ENCODE measurements at regions not wholly inside any gene's neighbourhood (a gene's known extent, or its start where the extent isn't known, plus 50 kb on each side); places are given as distances from the start of the nearest gene placed in this dataset.
"Not testable (repeated sequence)": the region's sequence is repeated elsewhere in the genome, so short reads cannot be mapped to it uniquely, and the experiment has no call there.

DNA sequence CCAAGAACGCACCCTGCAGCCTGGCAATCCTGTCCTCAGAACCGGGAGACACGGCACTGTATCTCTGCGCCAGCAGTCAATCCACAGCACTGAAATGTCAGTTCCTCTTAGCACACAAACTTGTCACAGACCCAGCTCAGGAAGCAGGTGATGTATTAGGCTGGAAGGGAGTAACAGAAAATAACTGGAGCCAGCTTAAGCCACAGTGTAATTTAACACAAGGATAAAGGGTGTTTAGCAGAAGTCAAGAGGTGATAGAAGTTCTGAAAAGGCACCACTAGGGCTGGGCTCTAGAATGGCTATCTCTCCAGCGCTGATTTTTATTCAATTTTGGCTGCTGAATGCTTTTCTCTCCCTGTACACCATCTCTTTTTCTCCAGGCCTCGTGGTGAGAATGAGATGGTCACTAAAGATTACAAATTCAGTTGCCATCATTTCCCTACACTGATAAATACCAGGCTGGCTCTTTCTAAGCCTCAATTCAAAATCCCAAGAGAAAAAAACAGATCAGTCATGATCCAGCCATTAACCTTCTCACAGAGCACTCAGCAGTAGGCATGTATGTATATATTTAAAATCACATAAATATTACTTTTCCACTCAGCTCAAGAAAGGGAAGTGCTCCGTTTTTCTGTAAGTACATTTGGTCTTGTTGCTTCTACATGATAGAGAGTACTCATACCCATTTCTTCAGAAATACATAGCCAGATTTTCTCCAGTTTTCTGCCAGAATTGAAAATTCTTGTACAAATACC lies 102.7 kb upstream of the PRSS1 start:
- no peak for DNase-seq (ENCODE audit: low spot score)
- Histone ChIP-seq H3K4me1 (ENCODE audit: insufficient read depth, low read length, poor library complexity, severe bottlenecking) (no peaks in the 10 kb centered on the region), H3K9me3 (ENCODE audit: low read depth, low read length, poor library complexity, severe bottlenecking) (no peaks in the 10 kb centered on the region), H3K36me3 (ENCODE audit: insufficient read depth, low read length, poor library complexity, severe bottlenecking) (no peaks in the 10 kb centered on the region), H3K27me3 (replicated peaks; ENCODE audit: insufficient read depth, low read depth, low read length, poor library complexity) (peaks cover 43% of the 10 kb centered on the region), H3K4me3 (ENCODE audit: low read depth, low read length, poor library complexity, severe bottlenecking) (no peak overlapping the region), H3K27ac (ENCODE audit: low read depth, low read length, poor library complexity, severe bottlenecking) (no peak overlapping the region)
- no TSS peak for BruUV-seq (replicated peaks)
- TF ChIP-seq, protein P1, sequence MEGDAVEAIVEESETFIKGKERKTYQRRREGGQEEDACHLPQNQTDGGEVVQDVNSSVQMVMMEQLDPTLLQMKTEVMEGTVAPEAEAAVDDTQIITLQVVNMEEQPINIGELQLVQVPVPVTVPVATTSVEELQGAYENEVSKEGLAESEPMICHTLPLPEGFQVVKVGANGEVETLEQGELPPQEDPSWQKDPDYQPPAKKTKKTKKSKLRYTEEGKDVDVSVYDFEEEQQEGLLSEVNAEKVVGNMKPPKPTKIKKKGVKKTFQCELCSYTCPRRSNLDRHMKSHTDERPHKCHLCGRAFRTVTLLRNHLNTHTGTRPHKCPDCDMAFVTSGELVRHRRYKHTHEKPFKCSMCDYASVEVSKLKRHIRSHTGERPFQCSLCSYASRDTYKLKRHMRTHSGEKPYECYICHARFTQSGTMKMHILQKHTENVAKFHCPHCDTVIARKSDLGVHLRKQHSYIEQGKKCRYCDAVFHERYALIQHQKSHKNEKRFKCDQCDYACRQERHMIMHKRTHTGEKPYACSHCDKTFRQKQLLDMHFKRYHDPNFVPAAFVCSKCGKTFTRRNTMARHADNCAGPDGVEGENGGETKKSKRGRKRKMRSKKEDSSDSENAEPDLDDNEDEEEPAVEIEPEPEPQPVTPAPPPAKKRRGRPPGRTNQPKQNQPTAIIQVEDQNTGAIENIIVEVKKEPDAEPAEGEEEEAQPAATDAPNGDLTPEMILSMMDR (conservative IDR thresholded peaks at IDR 0.05; ENCODE audit: low read depth, low read length) = no peak
- TF ChIP-seq EZH2 (IDR thresholded peaks at IDR 0.05; ENCODE audit: borderline replicate concordance, low read depth, low read length, poor library complexity, severe bottlenecking) = no peak
- intact Hi-C loops (cut with micrococcal nuclease; ENCODE audit: unreplicated experiment) = no loop called here
- ChIA-PET POLR2A (ENCODE audit: low non-redundant PET) (no interaction called here), CTCF (no interaction called here)

DNA sequence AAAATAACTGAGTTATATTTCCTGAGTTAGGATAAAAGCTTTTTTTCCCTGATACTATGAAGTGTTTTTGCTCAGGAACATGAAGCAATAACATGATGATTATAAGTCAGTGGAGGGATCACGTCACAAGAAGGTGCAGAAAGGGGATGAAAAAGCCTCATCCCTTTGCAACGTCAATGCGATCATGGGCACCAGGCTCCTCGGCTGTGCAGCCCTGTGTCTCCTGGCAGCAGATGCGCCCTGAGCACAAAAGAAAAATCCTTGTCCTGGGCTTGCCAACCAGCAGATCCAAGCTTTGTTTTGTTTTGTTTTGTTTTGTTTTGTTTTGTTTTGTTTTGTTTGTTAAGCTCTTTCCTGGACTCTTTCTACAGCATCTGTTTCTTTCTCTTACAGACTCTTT lies 103.5 kb upstream of the PRSS1 start:
- no TSS peak for BruUV-seq (replicated peaks)
- DNase-seq (ENCODE audit: low spot score) = no peak
- TF ChIP-seq EZH2 (IDR thresholded peaks at IDR 0.05; ENCODE audit: borderline replicate concordance, low read depth, low read length, poor library complexity, severe bottlenecking) = no peak
- TF ChIP-seq, protein P1 (conservative IDR thresholded peaks at IDR 0.05; ENCODE audit: low read depth, low read length) = no peak
- H3K9me3 ChIP-seq (ENCODE audit: low read depth, low read length, poor library complexity, severe bottlenecking) = no peaks in the 10 kb centered on the region
- H3K36me3 ChIP-seq (ENCODE audit: insufficient read depth, low read length, poor library complexity, severe bottlenecking) = no peaks in the 10 kb centered on the region
- ChIA-PET POLR2A (ENCODE audit: low non-redundant PET) (no interaction called here), CTCF (no interaction called here)
- intact Hi-C loops (cut with micrococcal nuclease; ENCODE audit: unreplicated experiment) = no loop called here
- no peaks in the 10 kb centered on the region for H3K4me1 ChIP-seq (ENCODE audit: insufficient read depth, low read length, poor library complexity, severe bottlenecking)
- peaks cover 51% of the 10 kb centered on the region for H3K27me3 ChIP-seq (replicated peaks; ENCODE audit: insufficient read depth, low read depth, low read length, poor library complexity)
- H3K27ac ChIP-seq (ENCODE audit: low read depth, low read length, poor library complexity, severe bottlenecking) = no peak overlapping the region
- no peak overlapping the region for H3K4me3 ChIP-seq (ENCODE audit: low read depth, low read length, poor library complexity, severe bottlenecking)

DNA sequence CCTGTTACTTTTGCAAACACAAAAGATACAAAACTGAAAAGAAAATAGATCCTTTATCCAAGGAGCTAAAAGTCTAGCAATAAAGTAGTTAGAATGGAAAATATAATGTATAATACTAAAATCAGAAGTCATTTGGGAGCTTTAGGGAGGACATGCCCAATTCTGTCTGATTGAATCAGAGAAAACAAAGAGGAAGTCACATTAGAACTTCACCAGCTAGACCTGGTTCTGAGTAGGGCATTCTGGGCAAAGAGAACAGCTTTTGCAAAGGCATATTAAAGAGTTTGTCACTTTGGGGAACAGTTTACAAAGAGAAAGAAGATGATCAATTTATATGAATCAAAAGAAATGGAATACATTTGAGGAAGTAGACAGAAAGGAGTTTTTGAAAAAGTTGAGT lies 107.0 kb upstream of the PRSS1 start:
- Histone ChIP-seq H3K27me3 (replicated peaks; ENCODE audit: insufficient read depth, low read depth, low read length, poor library complexity) (peaks cover 58% of the 10 kb centered on the region), H3K4me3 (ENCODE audit: low read depth, low read length, poor library complexity, severe bottlenecking) (no peak overlapping the region), H3K9me3 (ENCODE audit: low read depth, low read length, poor library complexity, severe bottlenecking) (no peaks in the 10 kb centered on the region), H3K36me3 (ENCODE audit: insufficient read depth, low read length, poor library complexity, severe bottlenecking) (no peaks in the 10 kb centered on the region), H3K27ac (ENCODE audit: low read depth, low read length, poor library complexity, severe bottlenecking) (no peak overlapping the region), H3K4me1 (ENCODE audit: insufficient read depth, low read length, poor library complexity, severe bottlenecking) (no peaks in the 10 kb centered on the region)
- TF ChIP-seq EZH2 (IDR thresholded peaks at IDR 0.05; ENCODE audit: borderline replicate concordance, low read depth, low read length, poor library complexity, severe bottlenecking) = no peak
- TF ChIP-seq, protein P1 (conservative IDR thresholded peaks at IDR 0.05; ENCODE audit: low read depth, low read length) = no peak
- DNase-seq (ENCODE audit: low spot score) = no peak
- intact Hi-C loops (cut with micrococcal nuclease; ENCODE audit: unreplicated experiment) = no loop called here
- no TSS peak for BruUV-seq (replicated peaks)
- ChIA-PET CTCF (no interaction called here), POLR2A (ENCODE audit: low non-redundant PET) (no interaction called here)

DNA sequence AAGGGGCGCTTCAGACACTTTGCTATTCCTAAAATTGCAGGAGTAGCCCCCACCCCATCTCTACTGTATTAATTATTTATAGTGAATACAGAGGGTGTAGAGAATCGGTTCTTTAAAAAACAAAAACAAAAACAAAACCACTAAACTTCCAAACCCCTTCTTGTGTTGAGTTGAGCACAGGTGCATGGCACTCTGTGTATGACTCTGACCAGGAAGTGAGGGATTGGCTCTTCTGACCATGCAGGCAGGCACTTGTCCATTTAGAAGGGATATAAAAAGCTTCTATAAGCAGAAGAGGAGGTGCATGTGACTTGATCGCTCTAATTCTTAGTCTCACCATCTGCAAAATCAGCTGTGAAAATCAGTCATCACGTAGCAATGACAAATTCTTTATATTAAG lies 108.0 kb upstream of the PRSS1 start:
- DNase-seq (ENCODE audit: low spot score); intact Hi-C loops (cut with micrococcal nuclease; ENCODE audit: unreplicated experiment); CTCF ChIA-PET; H3K9me3 ChIP-seq (ENCODE audit: low read depth, low read length, poor library complexity, severe bottlenecking); BruUV-seq (replicated peaks); POLR2A ChIA-PET (ENCODE audit: low non-redundant PET); H3K4me1 ChIP-seq (ENCODE audit: insufficient read depth, low read length, poor library complexity, severe bottlenecking); H3K36me3 ChIP-seq (ENCODE audit: insufficient read depth, low read length, poor library complexity, severe bottlenecking); H3K27ac ChIP-seq (ENCODE audit: low read depth, low read length, poor library complexity, severe bottlenecking); H3K4me3 ChIP-seq (ENCODE audit: low read depth, low read length, poor library complexity, severe bottlenecking): not testable (repeated sequence)
- peaks cover 57% of the 10 kb centered on the region for H3K27me3 ChIP-seq (replicated peaks; ENCODE audit: insufficient read depth, low read depth, low read length, poor library complexity)
